HG02973 (cell line): ENCODE measurements at regions not wholly inside any gene's neighbourhood (a gene's known extent, or its start where the extent isn't known, plus 50 kb on each side); places are given as distances from the start of the nearest gene placed in this dataset.
"Not testable (repeated sequence)": the region's sequence is repeated elsewhere in the genome, so short reads cannot be mapped to it uniquely, and the experiment has no call there.

Source experiments
- ATAC-seq: cut with Tn5 transposase; IDR thresholded peaks from one replicate; pipeline ENCODE4 v1.9.1; 2021; ENCODE audit warnings: moderate library complexity; ENCODE audit not compliant: unreplicated experiment

DNA sequence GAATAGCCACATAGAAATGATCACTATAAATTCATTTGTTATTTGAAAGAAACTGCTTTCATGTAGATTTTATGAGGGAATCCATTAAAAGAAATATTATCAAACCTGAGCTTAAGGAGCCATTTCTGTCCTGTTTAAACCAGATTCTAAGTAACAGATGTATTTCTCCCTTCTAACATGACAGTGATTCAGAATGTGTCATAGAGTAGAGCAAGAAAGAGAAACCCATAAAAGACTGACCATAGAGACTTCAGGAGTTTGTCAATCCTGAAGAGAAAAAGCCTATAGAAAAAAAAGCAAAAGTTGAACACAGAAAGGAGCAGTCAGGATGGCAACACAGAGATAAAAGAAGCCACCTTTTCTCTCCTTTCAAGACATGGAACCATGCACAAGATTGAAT is 390.6 kb downstream of the PRIM2 start:
- not testable (repeated sequence) for ATAC-seq

- ATAC-seq: not testable (repeated sequence)
Observed at GRCh38 chr6:57722546-57722945, 405.1 kb downstream of the PRIM2 start.

DNA sequence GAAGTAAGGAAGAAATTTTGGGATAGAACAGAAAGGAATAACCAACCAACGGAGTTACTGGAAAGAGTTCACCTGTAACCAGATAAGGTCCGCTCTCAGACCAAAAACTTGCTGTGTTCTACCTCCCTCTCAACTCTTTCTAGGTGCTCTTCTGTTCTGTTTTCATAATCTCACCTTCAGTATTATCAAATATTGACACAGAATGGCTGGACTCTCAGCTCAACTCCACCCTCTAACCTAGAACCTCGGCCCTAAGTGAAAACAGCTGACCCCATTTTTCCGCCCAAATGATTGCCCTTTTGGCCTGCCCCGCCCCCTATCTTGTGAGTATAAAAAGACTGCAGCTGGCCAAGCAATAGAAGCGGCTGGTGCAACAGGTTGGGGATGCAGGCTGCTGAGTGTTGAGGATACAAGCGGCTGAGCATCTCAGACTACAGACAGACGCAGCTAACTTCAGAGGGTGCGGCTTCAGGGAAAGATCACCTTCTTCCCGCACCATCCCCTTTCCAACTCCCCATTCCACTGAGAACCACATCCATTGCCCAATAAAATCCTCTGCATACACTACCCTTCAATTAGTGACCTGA is 406.5 kb downstream of the PRIM2 start:
- not testable (repeated sequence) for ATAC-seq

DNA sequence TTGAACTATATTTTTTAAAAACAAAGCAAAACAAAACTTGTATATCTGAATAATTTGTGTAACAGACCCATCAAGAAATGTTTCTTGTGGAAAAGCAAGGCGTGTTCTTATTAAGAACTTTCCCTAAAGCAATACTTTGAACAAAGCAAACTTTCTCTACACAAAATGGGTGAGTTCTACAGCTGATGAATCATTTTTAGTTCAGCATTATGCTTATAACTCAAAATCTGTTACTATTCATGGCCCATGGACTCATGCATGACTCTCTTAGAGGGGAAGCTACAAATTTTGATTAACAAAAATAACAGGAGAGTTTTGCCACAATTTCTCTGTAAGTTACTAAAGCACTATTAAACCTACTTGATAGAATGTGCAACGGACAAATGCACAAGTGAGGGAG is 412.0 kb downstream of the PRIM2 start:
- ATAC-seq: not testable (repeated sequence)

- not testable (repeated sequence) for ATAC-seq
Observed at GRCh38 chr6:57730726-57731125, 413.3 kb downstream of the PRIM2 start.

GRCh38 chr6:57747716-57748115 is 430.3 kb downstream of the PRIM2 start:
- ATAC-seq: not testable (repeated sequence)

- ATAC-seq: not testable (repeated sequence)
Observed at GRCh38 chr6:57759850-57760249, 442.4 kb downstream of the PRIM2 start.

GRCh38 chr6:57792720-57793397 is 475.4 kb downstream of the PRIM2 start:
- ATAC-seq: not testable (repeated sequence)

GRCh38 chr6:57793398-57793762 is 475.9 kb downstream of the PRIM2 start:
- ATAC-seq: not testable (repeated sequence)

DNA sequence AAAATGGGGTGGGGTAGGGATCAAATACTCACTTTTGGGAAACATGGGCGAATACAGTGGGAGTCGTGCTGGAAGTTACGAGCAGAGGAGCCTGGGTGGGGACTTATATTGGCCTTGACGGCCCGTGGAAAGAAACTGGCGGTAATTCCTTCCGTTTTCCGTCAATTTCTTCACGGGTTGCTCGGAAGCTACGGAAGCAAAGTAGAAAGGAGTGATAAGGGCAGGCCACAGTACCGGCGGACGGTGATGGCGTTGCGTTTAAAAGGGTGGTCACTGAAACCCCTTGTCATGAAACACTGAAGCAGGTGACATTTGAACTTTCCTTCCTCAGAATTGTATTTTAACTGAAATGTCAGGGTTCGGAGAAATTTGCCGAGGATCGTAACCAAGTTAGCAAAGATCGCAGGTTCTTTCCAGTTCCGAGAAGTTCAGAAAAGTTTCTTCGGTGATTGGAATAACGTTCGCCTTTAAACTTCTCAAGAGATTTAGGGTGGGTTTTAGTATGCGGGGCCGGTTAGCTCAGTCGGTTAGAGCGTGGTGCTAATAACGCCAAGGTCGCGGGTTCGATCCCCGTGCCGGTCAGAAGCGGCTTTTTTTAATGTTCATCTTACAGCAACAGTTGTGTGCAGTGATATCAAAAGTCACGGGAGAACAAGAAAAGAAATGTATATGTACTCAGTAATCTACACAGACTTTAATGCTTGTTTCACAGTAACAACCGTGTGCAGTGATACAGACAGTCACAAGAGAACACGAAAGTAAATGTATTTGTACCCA is 482.5 kb downstream of the PRIM2 start:
- not testable (repeated sequence) for ATAC-seq

GRCh38 chr6:57808581-57808980 is 491.2 kb downstream of the PRIM2 start:
- ATAC-seq: not testable (repeated sequence)

- ATAC-seq: not testable (repeated sequence)
Observed at GRCh38 chr6:57809454-57809853, 492.0 kb downstream of the PRIM2 start.

DNA sequence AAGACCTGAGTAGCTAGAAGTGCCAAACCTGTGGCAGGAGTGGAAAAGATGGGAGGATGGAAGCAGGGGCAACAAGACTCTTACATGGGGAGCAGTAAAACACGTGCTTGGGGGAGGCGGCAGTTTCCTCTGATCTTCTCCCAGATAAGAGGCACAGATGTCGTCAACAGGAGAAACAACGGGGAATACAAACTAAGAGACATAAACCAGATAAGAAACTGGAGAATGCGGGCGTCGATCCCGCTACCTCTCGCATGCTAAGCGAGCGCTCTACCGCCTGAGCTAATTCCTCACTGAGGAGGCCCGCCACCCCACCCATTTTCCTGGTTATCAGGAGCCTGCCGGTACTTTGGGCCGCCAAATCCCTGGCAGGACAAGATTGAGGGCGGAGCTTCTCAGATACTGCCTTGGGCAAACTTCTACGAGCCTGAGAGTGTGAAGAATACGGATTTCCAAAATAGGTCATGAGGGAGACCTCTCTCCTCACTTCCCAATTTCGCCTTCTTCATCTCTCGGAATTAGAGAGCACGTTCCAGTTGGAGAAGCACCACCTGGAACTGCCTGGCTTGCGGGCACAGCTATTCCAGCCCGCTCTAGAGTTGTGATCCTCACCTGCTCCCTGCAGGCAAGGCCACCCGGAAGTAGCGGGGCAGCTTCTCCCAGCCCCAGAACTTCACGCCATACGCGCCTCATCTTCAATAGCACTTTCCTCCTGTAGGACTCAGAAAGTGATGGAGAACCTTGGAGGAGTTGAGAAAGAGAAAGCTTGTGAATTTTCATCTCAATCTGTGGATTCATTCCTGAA is 496.0 kb downstream of the PRIM2 start:
- not testable (repeated sequence) for ATAC-seq

DNA sequence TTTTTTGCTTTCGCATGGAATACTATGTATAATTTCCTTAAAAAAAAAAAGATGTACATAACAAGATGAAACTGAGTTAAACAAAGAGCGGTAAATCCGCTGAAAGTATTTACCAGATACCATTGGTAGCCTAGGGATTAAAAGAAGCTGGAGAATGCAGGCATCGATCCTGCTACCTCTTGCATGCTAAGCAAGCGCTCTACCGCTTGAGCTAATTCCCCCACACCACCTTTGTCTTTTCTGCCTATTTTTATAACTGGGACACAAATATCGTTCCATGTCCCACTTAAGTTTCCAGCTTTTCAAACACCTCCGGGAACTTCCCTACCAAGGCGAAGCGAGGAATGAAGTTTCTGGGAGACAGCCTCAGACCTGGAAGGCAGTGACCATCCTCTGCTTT is 498.4 kb downstream of the PRIM2 start:
- ATAC-seq: not testable (repeated sequence)

- ATAC-seq: not testable (repeated sequence)
Observed at GRCh38 chr6:57821325-57821724, 503.9 kb downstream of the PRIM2 start.

DNA sequence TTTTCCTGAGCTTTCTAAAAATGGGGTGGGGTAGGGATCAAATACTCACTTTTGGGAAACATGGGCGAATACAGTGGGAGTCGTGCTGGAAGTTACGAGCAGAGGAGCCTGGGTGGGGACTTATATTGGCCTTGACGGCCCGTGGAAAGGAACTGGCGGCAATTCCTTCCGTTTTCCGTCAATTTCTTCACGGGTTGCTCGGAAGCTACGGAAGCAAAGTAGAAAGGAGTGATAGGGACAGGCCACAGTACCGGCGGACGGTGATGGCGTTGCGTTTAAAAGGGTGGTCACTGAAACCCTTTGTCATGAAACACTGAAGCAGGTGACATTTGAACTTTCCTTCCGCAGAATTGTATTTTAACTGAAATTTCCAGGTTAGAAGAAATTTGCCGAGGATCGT is 505.0 kb downstream of the PRIM2 start:
- ATAC-seq: not testable (repeated sequence)

DNA sequence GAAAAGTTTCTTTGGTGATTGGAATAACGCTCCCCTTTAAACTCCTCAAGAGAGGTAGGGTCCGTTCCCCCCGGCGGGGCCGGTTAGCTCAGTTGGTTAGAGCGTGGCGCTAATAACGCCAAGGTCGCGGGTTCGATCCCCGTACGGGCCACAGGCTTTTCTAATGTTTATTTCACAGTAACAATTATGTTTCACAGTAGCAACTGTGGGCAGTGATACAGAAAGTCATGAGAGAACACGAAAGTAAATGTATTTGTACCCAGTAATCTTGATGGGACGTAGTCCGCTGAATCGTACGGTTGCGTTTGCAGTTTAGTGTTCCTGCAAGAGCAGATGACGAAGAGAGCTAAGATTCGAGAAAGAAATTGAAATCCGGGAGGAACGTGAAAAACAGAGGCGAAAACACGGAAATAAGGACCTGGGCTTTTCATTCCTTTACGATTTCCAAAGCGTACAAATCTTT is 505.5 kb downstream of the PRIM2 start:
- no peak for ATAC-seq

DNA sequence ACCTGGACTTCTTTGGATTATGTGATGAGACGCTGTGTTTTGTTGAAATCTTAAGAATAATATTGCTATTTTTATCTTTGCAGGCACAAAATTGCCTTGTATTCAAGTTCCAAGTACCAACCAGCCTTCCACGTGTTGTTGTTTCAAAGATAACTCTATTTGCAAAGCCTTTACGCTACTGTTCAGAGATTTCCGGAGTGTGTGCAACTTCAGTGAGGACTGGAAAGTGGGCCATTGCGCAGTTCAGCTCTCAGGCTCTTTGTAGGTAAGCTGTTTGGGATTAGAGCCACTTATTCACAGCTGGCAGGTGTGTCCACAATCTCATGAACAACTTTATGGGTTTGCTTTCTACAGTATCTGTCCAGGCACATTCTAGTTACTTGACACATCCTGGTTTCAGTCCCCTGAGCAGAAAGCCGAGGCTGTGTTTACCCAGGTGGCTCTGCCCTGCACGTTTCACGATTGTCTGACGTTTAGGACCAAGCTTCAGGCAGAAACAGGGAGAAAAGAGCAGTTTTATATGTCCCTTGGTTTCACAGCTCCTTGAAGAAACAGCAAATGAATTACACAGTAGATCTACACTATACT is 520.3 kb downstream of the PRIM2 start:
- ATAC-seq: not testable (repeated sequence)

DNA sequence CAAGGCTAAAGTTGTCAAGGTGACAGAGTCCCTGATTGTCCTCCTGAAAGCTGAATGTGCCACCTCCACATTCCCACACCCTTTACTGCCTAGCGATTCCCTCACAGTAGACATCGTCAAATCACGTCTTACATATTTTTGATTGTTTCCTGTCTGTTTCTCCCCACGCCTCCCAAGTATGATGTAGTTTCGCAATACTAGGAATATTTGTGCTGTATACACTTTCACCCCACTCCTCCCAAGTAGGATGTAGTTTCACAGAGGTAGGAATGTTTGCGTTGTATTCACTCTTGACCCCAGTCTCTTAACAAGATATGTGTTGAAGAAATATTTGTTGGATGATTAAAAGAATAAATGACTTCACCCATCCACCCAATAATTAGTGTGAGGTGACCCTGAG is 524.1 kb downstream of the PRIM2 start:
- ATAC-seq: not testable (repeated sequence)

DNA sequence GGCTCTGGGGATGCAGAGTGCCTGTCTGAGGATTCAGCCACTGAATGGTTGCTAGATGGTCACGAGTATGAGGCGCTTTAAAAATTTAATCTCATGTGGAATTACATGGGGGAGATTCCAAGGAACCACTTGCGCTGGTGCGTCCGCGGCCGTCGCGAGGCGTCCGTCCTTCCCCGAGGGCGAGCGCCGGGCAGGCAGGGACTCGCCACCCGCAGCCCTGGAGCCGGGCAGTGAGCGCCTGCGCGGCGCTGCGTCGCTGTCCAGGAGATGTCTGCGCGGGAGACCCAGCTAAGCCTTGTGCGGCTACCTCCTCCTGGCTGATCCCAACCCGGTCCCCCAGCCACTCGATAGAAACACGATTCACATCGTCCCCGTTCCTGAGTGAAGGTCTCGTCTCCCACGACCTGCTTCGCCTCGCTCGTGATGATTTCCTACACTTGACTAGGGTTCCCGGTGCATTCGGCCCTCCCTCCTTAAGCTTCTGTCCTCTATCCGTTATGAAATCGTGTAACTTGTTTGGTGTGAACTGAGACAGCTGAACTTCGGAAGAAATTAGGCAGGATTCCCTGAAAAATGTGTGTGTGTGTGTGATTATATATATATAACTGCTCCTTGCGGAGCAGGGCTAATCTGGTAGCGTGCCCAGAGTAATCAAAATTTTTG is 536.4 kb downstream of the PRIM2 start:
- ATAC-seq: not testable (repeated sequence)
